ENCODE measurements at regions not wholly inside any gene's neighbourhood (a gene's known extent, or its start where the extent isn't known, plus 50 kb on each side); places are given as distances from the start of the nearest gene placed in this dataset.

DNA sequence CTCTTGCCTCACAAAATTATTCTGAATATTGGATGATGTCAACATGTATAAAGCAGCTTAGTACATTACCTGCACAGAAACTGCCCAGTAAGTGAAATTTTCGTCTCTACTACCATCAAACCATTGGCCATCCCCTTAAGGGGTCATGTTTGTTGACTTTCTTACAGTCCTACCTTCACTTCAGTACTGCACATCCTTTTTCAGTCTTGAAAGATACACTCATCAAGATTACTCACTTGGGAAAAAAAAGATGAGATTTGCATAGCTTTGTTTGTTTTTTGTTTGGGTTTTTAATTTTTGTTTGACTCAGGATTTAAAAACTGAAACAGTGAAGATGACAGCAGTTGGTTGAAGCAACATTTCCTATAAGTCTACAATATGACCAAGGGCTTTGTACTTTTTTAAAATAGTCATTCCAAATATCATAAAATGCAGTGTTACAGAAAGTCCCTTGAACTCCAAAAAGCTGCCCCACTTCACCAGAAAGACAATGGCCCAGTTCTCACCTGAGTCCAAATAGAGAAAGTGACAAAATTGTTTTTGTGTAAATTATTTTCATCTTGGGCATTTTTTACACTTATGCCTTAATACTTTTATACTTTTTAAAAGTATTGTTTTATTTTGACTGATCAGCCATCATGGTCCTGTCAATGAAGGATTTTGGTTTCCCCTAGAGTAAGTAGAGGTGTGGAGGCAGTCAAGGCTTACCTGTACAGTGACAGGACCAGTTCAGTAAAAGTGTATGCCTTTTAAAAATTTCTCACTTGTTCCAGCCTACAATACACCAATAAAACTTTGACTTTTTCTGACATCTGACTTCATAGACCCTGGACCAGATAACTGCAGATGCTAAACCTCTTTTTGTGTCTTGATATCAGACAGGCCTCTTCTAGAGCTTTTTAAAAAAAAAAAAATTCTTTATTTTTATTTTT lies 59.7 kb upstream of the EDA2R start:
- TF ChIP-seq, protein P1, sequence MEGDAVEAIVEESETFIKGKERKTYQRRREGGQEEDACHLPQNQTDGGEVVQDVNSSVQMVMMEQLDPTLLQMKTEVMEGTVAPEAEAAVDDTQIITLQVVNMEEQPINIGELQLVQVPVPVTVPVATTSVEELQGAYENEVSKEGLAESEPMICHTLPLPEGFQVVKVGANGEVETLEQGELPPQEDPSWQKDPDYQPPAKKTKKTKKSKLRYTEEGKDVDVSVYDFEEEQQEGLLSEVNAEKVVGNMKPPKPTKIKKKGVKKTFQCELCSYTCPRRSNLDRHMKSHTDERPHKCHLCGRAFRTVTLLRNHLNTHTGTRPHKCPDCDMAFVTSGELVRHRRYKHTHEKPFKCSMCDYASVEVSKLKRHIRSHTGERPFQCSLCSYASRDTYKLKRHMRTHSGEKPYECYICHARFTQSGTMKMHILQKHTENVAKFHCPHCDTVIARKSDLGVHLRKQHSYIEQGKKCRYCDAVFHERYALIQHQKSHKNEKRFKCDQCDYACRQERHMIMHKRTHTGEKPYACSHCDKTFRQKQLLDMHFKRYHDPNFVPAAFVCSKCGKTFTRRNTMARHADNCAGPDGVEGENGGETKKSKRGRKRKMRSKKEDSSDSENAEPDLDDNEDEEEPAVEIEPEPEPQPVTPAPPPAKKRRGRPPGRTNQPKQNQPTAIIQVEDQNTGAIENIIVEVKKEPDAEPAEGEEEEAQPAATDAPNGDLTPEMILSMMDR (IDR thresholded peaks at IDR 0.05) = no peak
- TF ChIP-seq POLR2AphosphoS5 (IDR thresholded peaks at IDR 0.05) (no peak), POLR2A (IDR thresholded peaks at IDR 0.05) (no peak)
